ENCODE measurements at regions not wholly inside any gene's neighbourhood (a gene's known extent, or its start where the extent isn't known, plus 50 kb on each side); places are given as distances from the start of the nearest gene placed in this dataset.

GRCh38 chr2:139940686-139941085 is 1160.5 kb upstream of the NXPH2 start:
- no peak for DNase-seq

GRCh38 chr2:139925903-139926302 is 1145.7 kb upstream of the NXPH2 start:
- DNase-seq = no peak

GRCh38 chr2:139924070-139924469 is 1143.9 kb upstream of the NXPH2 start:
- no peak for DNase-seq

DNA sequence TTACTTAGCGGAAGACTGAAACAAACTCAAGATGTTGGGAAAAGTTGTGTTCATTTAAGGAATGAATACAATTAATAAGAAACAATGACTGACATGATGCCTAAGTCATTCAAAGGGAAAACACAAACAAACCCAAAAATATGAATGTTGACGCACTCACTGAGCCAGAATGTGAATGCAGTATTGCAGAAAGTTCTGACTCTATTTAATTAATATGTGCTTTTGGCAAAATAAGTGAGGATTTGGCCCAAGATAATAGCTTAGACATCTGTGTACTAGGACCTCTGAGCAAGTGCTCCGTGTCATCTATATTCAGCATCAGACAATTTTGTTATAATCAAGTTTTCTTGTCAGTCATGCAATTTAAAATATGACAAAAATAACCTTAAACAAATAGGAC is 1138.8 kb upstream of the NXPH2 start:
- DNase-seq = no peak

DNA sequence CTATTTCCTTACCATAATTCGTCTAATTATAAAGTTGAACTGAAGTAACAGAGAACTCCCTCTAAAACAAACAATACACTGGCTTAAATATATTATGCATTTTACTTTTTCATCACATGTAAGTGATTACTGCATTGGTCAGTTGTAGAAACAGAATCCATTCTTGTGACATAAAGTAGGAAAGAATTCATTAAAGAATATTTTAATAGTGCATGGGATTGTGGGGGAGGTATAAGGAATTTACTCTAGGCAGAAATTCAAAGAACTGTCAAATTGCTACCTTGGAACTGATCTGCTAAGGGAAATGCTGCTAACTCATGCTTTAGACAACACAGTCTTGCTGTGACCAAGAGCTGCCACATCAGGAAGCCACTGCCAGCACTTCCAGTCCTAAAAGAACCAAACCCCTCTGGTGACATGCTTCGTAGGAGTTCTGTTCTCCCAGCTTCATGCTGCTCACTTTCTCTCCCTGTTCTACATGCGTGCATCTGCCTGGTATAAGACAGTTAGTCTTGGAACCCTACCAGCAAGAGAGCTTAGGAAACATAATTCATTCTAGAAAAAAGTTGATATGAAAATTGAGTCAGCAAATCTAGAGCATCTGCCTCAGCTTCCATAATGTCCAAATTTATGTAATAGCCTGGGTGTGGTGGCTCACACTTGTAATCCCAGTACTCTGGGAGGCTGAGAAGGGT is 1137.6 kb upstream of the NXPH2 start:
- no peak for DNase-seq

GRCh38 chr2:139916822-139917221 is 1136.6 kb upstream of the NXPH2 start:
- no peak for DNase-seq

GRCh38 chr2:139911160-139911559 is 1131.0 kb upstream of the NXPH2 start:
- no peak for DNase-seq

GRCh38 chr2:139909136-139909535 is 1128.9 kb upstream of the NXPH2 start:
- DNase-seq = no peak

DNA sequence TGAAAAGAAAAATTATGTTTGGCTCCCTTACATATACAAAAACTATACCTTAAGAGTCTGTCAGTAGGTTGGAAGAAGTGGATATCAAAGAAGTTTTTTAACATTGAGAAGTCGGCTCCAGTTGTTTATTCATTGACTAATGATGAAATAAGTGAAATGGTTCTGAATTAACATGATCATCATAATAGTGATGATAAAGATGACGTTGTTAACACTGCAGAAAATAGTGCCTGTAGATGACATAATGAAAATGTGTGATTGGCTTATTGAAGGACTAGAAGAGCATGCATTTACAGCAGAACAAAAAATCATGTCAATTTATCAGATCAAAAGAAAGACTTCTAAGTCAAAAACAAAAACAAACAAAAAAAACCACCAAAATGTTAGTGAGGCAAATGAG is 1125.4 kb upstream of the NXPH2 start:
- no peak for DNase-seq

- no peak for DNase-seq
Observed at GRCh38 chr2:139891636-139892035, 1111.4 kb upstream of the NXPH2 start.

GRCh38 chr2:139885921-139886498 is 1105.8 kb upstream of the NXPH2 start:
- no peak for DNase-seq

GRCh38 chr2:139876964-139877363 is 1096.8 kb upstream of the NXPH2 start:
- no peak for DNase-seq

- no peak for DNase-seq
Observed at GRCh38 chr2:139876321-139876720, 1096.1 kb upstream of the NXPH2 start.

DNA sequence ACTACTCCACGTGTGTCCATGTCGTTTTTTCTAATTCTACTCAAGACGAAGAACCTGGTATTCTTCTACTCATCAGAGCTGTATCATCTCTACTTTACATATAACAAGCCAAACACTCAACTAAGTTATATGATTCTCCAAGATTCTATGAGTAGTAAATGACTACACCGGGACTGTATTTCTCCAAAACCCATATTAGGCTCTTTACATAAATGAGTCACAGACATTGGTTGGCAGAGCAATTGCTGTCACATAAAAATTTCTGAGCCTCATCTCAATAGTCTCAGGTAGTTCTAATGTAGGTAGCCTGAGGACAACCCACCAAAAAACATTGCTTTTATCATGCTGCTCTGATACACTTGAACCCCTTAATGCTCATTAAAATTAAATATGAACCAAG is 1092.3 kb upstream of the NXPH2 start:
- DNase-seq = no peak

DNA sequence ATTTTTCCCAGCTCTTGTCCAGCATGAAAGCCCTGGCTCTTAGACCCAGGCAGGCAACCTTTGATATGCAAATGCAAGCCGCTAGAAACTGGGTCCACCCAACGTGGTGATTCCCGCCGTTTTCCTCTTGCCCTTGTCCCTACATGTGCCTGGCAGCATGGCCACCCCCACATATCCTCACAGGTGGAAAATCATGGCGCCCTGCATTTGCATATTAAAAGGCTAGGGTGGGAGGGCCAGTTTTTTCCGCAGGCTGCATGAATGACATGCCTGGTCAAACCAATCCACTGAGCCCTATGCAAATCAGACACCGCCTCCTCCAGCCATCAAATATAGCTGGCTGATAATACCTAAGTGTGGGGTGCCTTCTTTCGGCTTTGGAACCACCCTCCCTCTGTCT is 1091.8 kb upstream of the NXPH2 start:
- DNase-seq = no peak

GRCh38 chr2:139867601-139868226 is 1087.5 kb upstream of the NXPH2 start:
- no peak for DNase-seq

DNA sequence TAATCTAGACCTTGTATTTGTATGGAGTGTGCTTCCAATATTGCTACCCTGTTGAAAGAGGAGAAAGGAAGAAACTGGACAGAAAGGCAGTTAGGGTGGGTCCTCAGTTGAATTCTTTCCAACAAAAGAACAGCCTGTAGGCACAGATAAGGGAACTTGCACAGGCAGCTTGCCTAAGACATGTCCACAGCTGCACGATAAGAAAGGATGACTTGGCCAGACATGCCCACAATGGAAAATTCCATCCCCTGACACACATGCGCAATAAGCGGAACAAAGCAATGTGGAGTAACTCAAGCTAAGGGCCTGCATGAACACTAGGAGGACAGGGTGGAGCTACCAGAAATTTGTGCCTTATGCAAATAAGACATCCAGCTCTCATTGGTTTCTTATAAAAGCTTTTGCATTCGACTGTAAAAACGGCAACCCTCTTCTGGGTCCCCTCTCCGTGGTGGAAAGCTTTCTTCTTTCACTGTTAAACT is 1084.7 kb upstream of the NXPH2 start:
- no peak for DNase-seq

DNA sequence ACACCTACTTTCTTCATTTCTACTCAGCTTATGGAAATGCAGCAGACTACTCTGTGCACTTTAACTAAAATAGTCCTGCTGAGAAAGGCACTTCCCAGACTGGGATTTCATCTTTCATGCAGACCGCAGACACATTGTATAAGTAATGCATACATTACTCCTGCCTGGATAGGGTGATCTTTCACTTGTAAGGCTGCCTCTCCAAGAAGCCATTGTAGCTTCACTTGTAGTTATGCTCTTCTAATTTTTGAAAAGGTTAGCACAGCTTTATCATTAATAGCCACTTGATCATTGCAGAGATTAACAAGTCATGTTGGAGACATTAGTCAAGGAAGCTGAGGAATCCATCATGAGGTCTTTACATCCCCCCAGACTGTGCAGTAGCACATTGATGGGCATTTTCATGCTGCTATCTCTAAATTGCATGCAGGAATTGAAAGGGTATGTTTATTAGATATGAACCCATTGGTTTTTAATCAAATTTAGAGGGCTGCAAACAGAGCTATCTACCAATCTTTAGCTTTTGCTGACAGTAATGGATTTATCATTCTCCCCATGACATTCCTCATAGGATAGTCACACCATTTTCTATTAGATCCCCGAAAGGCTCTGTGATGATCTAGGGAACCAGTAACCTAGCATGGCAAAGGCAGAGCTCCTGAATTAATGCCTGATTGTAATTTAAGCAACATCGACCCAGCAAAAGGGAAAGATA is 1074.7 kb upstream of the NXPH2 start:
- DNase-seq = no peak

DNA sequence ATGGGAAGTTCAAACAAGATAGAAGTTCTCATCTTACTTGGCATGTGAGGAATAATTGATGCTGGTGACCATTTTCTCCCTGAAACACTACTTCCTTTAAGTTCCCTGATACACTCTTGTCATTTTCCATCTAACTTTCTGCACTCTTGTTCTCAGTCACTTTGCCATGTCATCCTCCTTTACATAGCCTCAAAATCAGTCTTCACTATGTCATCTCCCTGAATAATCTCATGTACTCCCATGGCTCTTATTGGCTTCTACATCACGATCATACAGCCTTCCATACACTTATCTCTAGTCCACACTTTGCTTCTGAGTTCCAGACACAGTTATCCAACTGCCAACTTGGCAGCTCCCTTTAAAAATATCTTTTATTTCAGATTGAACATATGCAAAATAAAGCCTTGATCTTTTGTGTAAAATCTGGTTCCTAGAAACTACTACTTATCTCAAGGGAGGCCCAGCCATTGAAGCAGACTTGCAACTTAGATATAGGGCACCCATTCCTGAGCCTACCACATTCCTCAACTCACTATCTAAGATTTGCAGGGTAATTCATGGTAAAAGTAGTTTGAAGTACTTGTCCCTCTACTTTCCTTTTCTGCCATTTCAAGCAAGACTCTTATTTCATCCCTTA is 1070.2 kb upstream of the NXPH2 start:
- DNase-seq = no peak

DNA sequence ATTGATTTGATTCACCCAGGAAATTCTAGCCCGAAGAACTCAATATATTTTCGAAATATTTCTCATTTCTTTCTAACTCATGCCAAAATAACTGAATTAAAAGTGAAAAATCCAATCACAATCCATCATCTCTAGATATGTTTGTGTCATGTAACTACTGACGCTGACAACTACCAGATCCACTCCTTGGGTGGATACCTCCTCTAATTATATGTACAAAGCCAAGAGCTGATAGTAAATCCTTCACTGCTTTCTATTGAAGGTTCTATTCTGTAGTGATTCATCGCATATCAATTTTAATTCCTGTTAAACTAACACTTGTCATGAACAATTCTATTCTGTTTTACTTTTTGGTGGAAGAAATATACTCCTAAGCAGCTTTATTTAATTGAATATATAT is 1056.6 kb upstream of the NXPH2 start:
- no peak for DNase-seq

GRCh38 chr2:139835101-139835500 is 1054.9 kb upstream of the NXPH2 start:
- DNase-seq = no peak

GRCh38 chr2:139828011-139828410 is 1047.8 kb upstream of the NXPH2 start:
- DNase-seq = no peak

GRCh38 chr2:139825726-139826125 is 1045.5 kb upstream of the NXPH2 start:
- DNase-seq = no peak
